ENCODE measurements at regions not wholly inside any gene's neighbourhood (a gene's known extent, or its start where the extent isn't known, plus 50 kb on each side); places are given as distances from the start of the nearest gene placed in this dataset.

GRCh38 chr4:18342847-18343246, 321.3 kb upstream of the LCORL start:
- TF ChIP-seq CTCF (IDR thresholded peaks at IDR 0.05) (no peak), EP300 (IDR thresholded peaks at IDR 0.05; ENCODE audit: low read depth) (no peak)

All from transverse colon (tissue), 3 donors.